GM12865 (cell line): ENCODE measurements at regions not wholly inside any gene's neighbourhood (a gene's known extent, or its start where the extent isn't known, plus 50 kb on each side); places are given as distances from the start of the nearest gene placed in this dataset.

Source experiments
- DNase-seq: peaks from one replicate; pipeline ENCODE4 v3.0.0; 2010; ENCODE audit warnings: low read depth
- H3K4me3 ChIP-seq: 2 replicates; pipeline ENCODE4 v1.5.1; 2011; ENCODE audit warnings: mild to moderate bottlenecking, low read depth, low read length, control low read depth
- CTCF ChIP-seq: IDR thresholded peaks from 2 replicates; pipeline ENCODE4 v1.5.1; 2011; ENCODE audit warnings: low read length, control low read depth, low read depth, inconsistent platforms; ENCODE audit not compliant: insufficient read depth; ENCODE audit errors: missing control alignments

DNA sequence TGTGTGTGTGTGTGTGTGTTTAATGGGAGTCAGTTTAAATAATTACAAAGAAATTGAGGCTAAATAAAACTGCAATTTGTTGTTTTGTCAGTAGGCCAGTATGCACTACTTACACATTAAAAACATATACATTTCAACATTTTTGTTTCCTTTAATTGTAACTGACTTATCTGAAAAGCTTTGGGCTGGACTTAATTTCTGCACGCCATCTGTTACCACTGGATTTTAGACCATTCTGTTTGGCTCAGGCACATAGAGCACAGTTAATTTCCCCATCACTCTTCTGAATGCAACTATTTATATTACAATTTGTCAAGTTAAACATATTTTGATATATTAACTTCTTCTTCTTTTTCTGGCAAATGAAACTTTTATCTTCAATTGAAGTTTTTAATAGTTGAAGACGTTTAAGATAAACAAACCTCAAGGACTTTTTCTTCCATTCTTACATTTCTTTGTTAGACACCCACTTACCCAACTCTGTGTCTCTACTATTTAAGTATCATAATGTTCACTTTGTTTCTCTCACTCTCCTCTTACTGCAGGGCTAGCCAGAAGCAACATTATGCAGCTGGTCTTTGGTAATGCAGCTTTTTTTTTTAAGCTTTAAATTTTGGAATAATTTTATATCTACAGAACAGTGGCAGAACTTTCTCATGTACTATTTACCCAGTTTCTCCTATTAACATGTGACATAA lies 253.4 kb upstream of the ANKH start:
- no peak for TF ChIP-seq CTCF
- DNase-seq: no peak
- H3K4me3 ChIP-seq: no peak overlapping the region

- no peak for TF ChIP-seq CTCF
- H3K4me3 ChIP-seq: no peak overlapping the region
- no peak for DNase-seq
These were observed 252.9 kb upstream of the ANKH start for GRCh38 chr5:15124461-15124860.

DNA sequence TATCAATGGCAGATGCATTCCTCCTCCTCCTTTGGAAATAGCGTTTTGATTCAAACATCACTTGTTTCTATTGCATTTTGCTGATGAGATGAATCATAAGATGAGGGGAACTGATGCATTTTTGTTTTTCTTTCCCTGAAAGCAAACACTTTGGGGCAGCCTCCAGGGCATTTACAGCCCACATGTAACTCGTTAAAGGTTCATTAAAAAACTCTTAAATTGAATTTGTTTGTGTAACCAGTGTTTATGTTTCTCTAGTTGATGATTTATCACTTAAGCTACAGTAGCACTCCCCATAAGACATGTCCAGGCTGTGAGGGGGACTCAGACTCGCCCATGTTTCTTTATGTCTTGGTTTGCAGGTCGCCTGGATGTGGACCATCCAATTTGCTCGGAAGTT lies 246.1 kb upstream of the ANKH start:
- H3K4me3 ChIP-seq: no peak overlapping the region
- no peak for TF ChIP-seq CTCF
- no peak for DNase-seq

GRCh38 chr5:15116996-15117395 lies 245.4 kb upstream of the ANKH start:
- DNase-seq: no peak
- TF ChIP-seq CTCF: no peak

DNA sequence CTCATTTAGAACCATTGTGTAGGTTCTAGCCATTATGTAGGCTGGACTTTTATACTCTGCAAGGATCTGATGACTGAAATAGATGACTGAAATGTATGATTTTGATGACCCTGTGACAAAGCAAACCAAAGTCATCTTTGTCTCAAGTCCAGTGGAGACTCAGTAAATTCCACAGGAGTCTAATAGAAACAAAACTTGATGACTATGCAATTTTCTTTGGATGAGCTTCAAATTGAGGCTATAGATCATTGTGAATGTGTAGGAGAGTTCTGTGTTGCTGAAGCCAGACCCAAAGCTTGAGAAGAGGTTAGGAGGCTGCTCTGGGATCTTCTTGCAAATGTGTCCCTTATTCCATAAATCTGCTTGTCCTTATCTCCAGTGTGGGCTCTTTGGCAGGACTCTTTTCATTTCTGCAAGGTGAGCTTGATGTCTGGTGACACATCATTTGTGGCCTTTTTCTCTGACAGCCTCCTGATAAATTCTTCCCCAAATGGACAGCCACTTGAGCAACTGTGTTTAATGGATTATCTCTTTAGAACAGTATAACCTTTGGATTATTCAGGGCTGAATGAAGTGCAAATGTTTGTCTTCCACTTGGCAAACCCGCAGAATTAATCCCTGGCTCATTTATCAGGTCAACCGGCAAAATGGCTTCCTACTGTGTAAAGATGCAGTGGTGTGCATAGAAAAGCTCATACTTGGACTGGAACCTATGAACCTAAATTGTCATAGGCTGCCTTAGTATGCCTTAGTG lies 235.1 kb upstream of the ANKH start:
- no peak for TF ChIP-seq CTCF
- DNase-seq: no peak
- H3K4me3 ChIP-seq: no peak overlapping the region

More at GRCh38 chr5:15116996-15117395, 245.4 kb upstream of the ANKH start:
- H3K4me3 ChIP-seq: no peak overlapping the region

DNA sequence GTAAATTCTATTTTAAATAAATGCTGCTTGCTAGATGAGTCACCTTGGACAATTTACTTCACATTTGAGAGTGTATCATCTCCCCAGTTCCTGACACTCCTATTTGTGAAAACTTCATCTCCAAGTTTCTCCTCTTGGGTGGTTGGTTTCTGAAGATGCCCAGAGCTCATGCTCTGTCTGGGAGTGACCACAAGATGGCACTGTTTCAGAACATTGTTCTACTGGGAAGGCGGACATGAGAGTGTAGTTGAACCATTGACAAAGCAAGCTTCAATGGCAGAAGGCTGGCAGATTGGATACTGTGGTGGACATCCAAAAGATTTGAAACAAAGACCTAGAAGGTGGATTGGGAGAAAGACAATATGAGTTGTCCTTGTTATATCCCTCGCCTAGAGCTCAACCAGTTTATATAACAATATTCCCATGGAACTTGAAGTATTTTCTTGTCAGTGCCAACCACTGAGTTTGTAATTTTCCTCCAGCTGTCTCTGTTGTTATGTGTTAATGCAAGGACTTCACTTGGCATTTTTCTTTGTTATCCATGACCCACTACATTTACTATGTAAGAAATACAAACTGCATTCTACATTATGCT lies 234.3 kb upstream of the ANKH start:
- no peak overlapping the region for H3K4me3 ChIP-seq
- peak; percentile 56 for DNase-seq
- peak; percentile 74 for TF ChIP-seq CTCF
